ENCODE measurements at regions not wholly inside any gene's neighbourhood (a gene's known extent, or its start where the extent isn't known, plus 50 kb on each side); places are given as distances from the start of the nearest gene placed in this dataset.

GRCh38 chr1:104804147-104804546 is 1054.4 kb downstream of the AMY1C start:
- Histone ChIP-seq H2BK12ac (ENCODE audit: low read length) (no peak overlapping the region), H3K4me3 (ENCODE audit: low read depth, low read length) (no peak overlapping the region), H3K4me1 (ENCODE audit: control insufficient read depth in 1 of 2, insufficient read depth in 2 of 2, low read length in 2 of 2) (no peaks in the 10 kb centered on the region), H4K12ac (ENCODE audit: low read depth, low read length) (no peak overlapping the region), H3K27me3 (ENCODE audit: insufficient read depth, low read length) (no peaks in the 10 kb centered on the region), H2BK5ac (ENCODE audit: low read depth, low read length, poor library complexity) (no peak overlapping the region), H4K91ac (ENCODE audit: low read depth, low read length) (no peak overlapping the region), H3K4me2 (ENCODE audit: low read length) (no peak overlapping the region), H4K8ac (ENCODE audit: low read depth, low read length) (no peak overlapping the region), H3K4ac (ENCODE audit: low read depth, low read length) (no peak overlapping the region), H3K79me2 (ENCODE audit: control insufficient read depth, insufficient read depth, low read length, poor library complexity) (no peaks in the 10 kb centered on the region), H3K9me3 (ENCODE audit: insufficient read depth, low read depth, low read length) (no peaks in the 10 kb centered on the region), H3K36me3 (ENCODE audit: control insufficient read depth in 1 of 2, insufficient read depth in 2 of 2, low read length in 2 of 2) (no peaks in the 10 kb centered on the region), H3K23ac (ENCODE audit: low read length) (no peak overlapping the region), H2BK120ac (ENCODE audit: insufficient read depth, low read length, poor library complexity) (no peak overlapping the region), H3K27ac (ENCODE audit: low read depth, low read length) (no peak overlapping the region), H3K79me1 (ENCODE audit: low read length) (no peaks in the 10 kb centered on the region), H3K9ac (ENCODE audit: low read length) (no peak overlapping the region), H2AFZ (ENCODE audit: insufficient read depth, low read length, poor library complexity) (no peak overlapping the region), H2AK5ac (ENCODE audit: low read length) (no peak overlapping the region), H3K18ac (ENCODE audit: low read length) (no peak overlapping the region), H3K14ac (ENCODE audit: low read length) (no peak overlapping the region)
- no peak for DNase-seq
- WGBS (ENCODE audit: extremely low coverage, insufficient coverage, insufficient read length), result no CpG with 5 or more reads among the region's 2 CpGs

- WGBS (ENCODE audit: extremely low coverage, insufficient coverage, insufficient read length), result no CpG with 5 or more reads among the region's 2 CpGs
- no peaks in the 10 kb centered on the region for H3K79me2 ChIP-seq (ENCODE audit: control insufficient read depth, insufficient read depth, low read length, poor library complexity)
Measured at GRCh38 chr1:104807590-104807989, 1057.9 kb downstream of the AMY1C start.

GRCh38 chr1:104825401-104825800 is 1075.7 kb downstream of the AMY1C start:
- no peak overlapping the region for H3K4me2 ChIP-seq (ENCODE audit: low read length)
- no peak overlapping the region for H3K9ac ChIP-seq (ENCODE audit: low read length)
- no peak for DNase-seq
- H4K8ac ChIP-seq (ENCODE audit: low read depth, low read length), result no peak overlapping the region
- no peaks in the 10 kb centered on the region for H3K4me1 ChIP-seq (ENCODE audit: control insufficient read depth in 1 of 2, insufficient read depth in 2 of 2, low read length in 2 of 2)
- H2AFZ ChIP-seq (ENCODE audit: insufficient read depth, low read length, poor library complexity), result no peak overlapping the region
- H3K4ac ChIP-seq (ENCODE audit: low read depth, low read length), result no peak overlapping the region
- H3K79me2 ChIP-seq (ENCODE audit: control insufficient read depth, insufficient read depth, low read length, poor library complexity), result no peaks in the 10 kb centered on the region
- H4K91ac ChIP-seq (ENCODE audit: low read depth, low read length), result no peak overlapping the region
- no peak overlapping the region for H2BK120ac ChIP-seq (ENCODE audit: insufficient read depth, low read length, poor library complexity)
- no peak overlapping the region for H4K12ac ChIP-seq (ENCODE audit: low read depth, low read length)
- H3K79me1 ChIP-seq (ENCODE audit: low read length), result no peaks in the 10 kb centered on the region
- H2BK12ac ChIP-seq (ENCODE audit: low read length), result no peak overlapping the region
- WGBS (ENCODE audit: extremely low coverage, insufficient coverage, insufficient read length), result no CpG with 5 or more reads among the region's 1 CpG
- H3K18ac ChIP-seq (ENCODE audit: low read length), result no peak overlapping the region
- H3K4me3 ChIP-seq (ENCODE audit: low read depth, low read length), result no peak overlapping the region
- H3K9me3 ChIP-seq (ENCODE audit: insufficient read depth, low read depth, low read length), result no peaks in the 10 kb centered on the region
- H3K36me3 ChIP-seq (ENCODE audit: control insufficient read depth in 1 of 2, insufficient read depth in 2 of 2, low read length in 2 of 2), result no peaks in the 10 kb centered on the region
- H3K27ac ChIP-seq (ENCODE audit: low read depth, low read length), result no peak overlapping the region
- no peaks in the 10 kb centered on the region for H3K27me3 ChIP-seq (ENCODE audit: insufficient read depth, low read length)
- H3K14ac ChIP-seq (ENCODE audit: low read length), result no peak overlapping the region
- H2BK5ac ChIP-seq (ENCODE audit: low read depth, low read length, poor library complexity), result no peak overlapping the region
- H3K23ac ChIP-seq (ENCODE audit: low read length), result no peak overlapping the region
- H2AK5ac ChIP-seq (ENCODE audit: low read length), result no peak overlapping the region

More at GRCh38 chr1:104807590-104807989, 1057.9 kb downstream of the AMY1C start:
- Histone ChIP-seq H4K8ac (ENCODE audit: low read depth, low read length) (no peak overlapping the region), H3K9ac (ENCODE audit: low read length) (no peak overlapping the region), H2BK5ac (ENCODE audit: low read depth, low read length, poor library complexity) (no peak overlapping the region), H3K27me3 (ENCODE audit: insufficient read depth, low read length) (no peaks in the 10 kb centered on the region), H3K4ac (ENCODE audit: low read depth, low read length) (no peak overlapping the region), H3K14ac (ENCODE audit: low read length) (no peak overlapping the region), H2AK5ac (ENCODE audit: low read length) (no peak overlapping the region), H2BK12ac (ENCODE audit: low read length) (no peak overlapping the region), H2BK120ac (ENCODE audit: insufficient read depth, low read length, poor library complexity) (no peak overlapping the region), H3K23ac (ENCODE audit: low read length) (no peak overlapping the region), H3K9me3 (ENCODE audit: insufficient read depth, low read depth, low read length) (no peaks in the 10 kb centered on the region), H3K79me1 (ENCODE audit: low read length) (no peaks in the 10 kb centered on the region), H4K91ac (ENCODE audit: low read depth, low read length) (no peak overlapping the region), H4K12ac (ENCODE audit: low read depth, low read length) (no peak overlapping the region), H3K36me3 (ENCODE audit: control insufficient read depth in 1 of 2, insufficient read depth in 2 of 2, low read length in 2 of 2) (no peaks in the 10 kb centered on the region), H3K4me3 (ENCODE audit: low read depth, low read length) (no peak overlapping the region), H3K4me2 (ENCODE audit: low read length) (no peak overlapping the region), H2AFZ (ENCODE audit: insufficient read depth, low read length, poor library complexity) (no peak overlapping the region), H3K18ac (ENCODE audit: low read length) (no peak overlapping the region), H3K4me1 (ENCODE audit: control insufficient read depth in 1 of 2, insufficient read depth in 2 of 2, low read length in 2 of 2) (no peaks in the 10 kb centered on the region), H3K27ac (ENCODE audit: low read depth, low read length) (no peak overlapping the region)
- DNase-seq, result no peak

DNA sequence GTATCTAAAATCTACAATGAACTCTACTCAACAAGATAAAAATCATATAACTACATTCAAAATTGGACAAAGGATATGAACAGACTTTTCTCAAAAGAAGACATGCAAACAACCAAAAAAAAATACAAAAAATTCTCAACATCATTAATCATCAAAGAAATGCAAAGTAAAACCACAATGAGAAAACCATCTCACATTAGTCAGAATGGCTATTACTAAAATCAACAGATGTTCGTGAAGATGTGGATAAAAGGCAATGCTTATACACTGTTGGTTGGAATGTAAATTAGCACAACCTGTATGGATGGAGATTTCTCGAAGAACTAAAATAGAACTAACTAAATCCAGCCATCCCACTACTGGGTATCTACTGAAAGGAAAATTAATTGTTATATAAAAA is 1080.8 kb downstream of the AMY1C start:
- no peaks in the 10 kb centered on the region for H3K36me3 ChIP-seq (ENCODE audit: control insufficient read depth in 1 of 2, insufficient read depth in 2 of 2, low read length in 2 of 2)

More for the DNA sequence above, 1080.8 kb downstream of the AMY1C start:
- H2AK5ac ChIP-seq (ENCODE audit: low read length), result no peak overlapping the region
- H3K18ac ChIP-seq (ENCODE audit: low read length), result no peak overlapping the region
- H3K79me1 ChIP-seq (ENCODE audit: low read length), result no peaks in the 10 kb centered on the region
- H3K4me1 ChIP-seq (ENCODE audit: control insufficient read depth in 1 of 2, insufficient read depth in 2 of 2, low read length in 2 of 2), result no peaks in the 10 kb centered on the region
- H3K9me3 ChIP-seq (ENCODE audit: insufficient read depth, low read depth, low read length), result no peaks in the 10 kb centered on the region
- H2BK120ac ChIP-seq (ENCODE audit: insufficient read depth, low read length, poor library complexity), result no peak overlapping the region
- no peak for DNase-seq
- no peak overlapping the region for H3K4me2 ChIP-seq (ENCODE audit: low read length)
- no peak overlapping the region for H3K27ac ChIP-seq (ENCODE audit: low read depth, low read length)
- no peak overlapping the region for H2AFZ ChIP-seq (ENCODE audit: insufficient read depth, low read length, poor library complexity)
- no peak overlapping the region for H4K12ac ChIP-seq (ENCODE audit: low read depth, low read length)
- WGBS (ENCODE audit: extremely low coverage, insufficient coverage, insufficient read length), result no CpG with 5 or more reads among the region's 2 CpGs
- no peak overlapping the region for H4K8ac ChIP-seq (ENCODE audit: low read depth, low read length)
- no peak overlapping the region for H3K4me3 ChIP-seq (ENCODE audit: low read depth, low read length)
- no peak overlapping the region for H3K9ac ChIP-seq (ENCODE audit: low read length)
- no peak overlapping the region for H2BK5ac ChIP-seq (ENCODE audit: low read depth, low read length, poor library complexity)
- H3K4ac ChIP-seq (ENCODE audit: low read depth, low read length), result no peak overlapping the region
- no peaks in the 10 kb centered on the region for H3K27me3 ChIP-seq (ENCODE audit: insufficient read depth, low read length)
- H3K79me2 ChIP-seq (ENCODE audit: control insufficient read depth, insufficient read depth, low read length, poor library complexity), result no peaks in the 10 kb centered on the region
- no peak overlapping the region for H4K91ac ChIP-seq (ENCODE audit: low read depth, low read length)
- no peak overlapping the region for H2BK12ac ChIP-seq (ENCODE audit: low read length)
- no peak overlapping the region for H3K23ac ChIP-seq (ENCODE audit: low read length)
- H3K14ac ChIP-seq (ENCODE audit: low read length), result no peak overlapping the region

Measured in trophoblast cell (in vitro differentiated cells and primary cell).